A549 (cell line): ENCODE measurements at regions not wholly inside any gene's neighbourhood (a gene's known extent, or its start where the extent isn't known, plus 50 kb on each side); places are given as distances from the start of the nearest gene placed in this dataset.
"Not testable (repeated sequence)": the region's sequence is repeated elsewhere in the genome, so short reads cannot be mapped to it uniquely, and the experiment has no call there.

Experiments used
- ATAC-seq, 2 experiments: fragments of 200-7000 bp in 1 of 2; fragments of >200 bp in 1 of 2; cut with Nextera tagmentation in 1 of 2; cut with Tn5 transposase in 1 of 2; 3 replicates each; pipeline versions ENCODE4 v1.8.0 to v1.9.1; 2018 to 2020; ENCODE audit warnings: mild to moderate bottlenecking in 1 of 2, moderate library complexity in 1 of 2
- CTCF ChIA-PET: fragments of 300-600 bp; sonication (Branson Sonifier 250); formaldehyde crosslinking; extraction: SDS; loops from one replicate; lab custom pipeline; 2021; ENCODE audit warnings: antibody characterized with exemption, inconsistent platforms; lab: Yijun Ruan, JAX
- POLR2A ChIA-PET: fragments of 350-600 bp; formaldehyde crosslinking; extraction: SDS; loops from one replicate; lab custom pipeline; 2021; ENCODE audit warnings: antibody characterized with exemption, inconsistent platforms; lab: Yijun Ruan, JAX
- DNase-seq, 2 experiments: peaks; one replicate each; pipeline versions ENCODE4 v3.0.0 to v3.0.0-alpha.2; 2011 to 2016; ENCODE audit warnings: low read depth in 1 of 2, low spot score in 1 of 2
- FAIRE-seq: peaks from 2 replicates; lab custom pipeline; 2011; peaks lifted over from hg19 to GRCh38; lab: Jason Lieb, UNC
- H3K27ac ChIP-seq, 2 experiments: fragments of >200 bp; sonication (Bioruptor Twin); formaldehyde crosslinking; 3 replicates each; pipeline ENCODE4 v1.5.1; 2016 to 2017
- H3K4me1 ChIP-seq: fragments of >200 bp; sonication (Bioruptor Twin); formaldehyde crosslinking; 3 replicates; pipeline ENCODE4 v1.6.1; 2016
- H3K4me2 ChIP-seq: fragments of >200 bp; sonication (Bioruptor Twin); formaldehyde crosslinking; 3 replicates; pipeline ENCODE4 v1.6.1; 2016
- H3K4me3 ChIP-seq: fragments of >200 bp; sonication (Bioruptor Twin); formaldehyde crosslinking; 3 replicates; pipeline ENCODE4 v1.5.1; 2016
- H3K9me3 ChIP-seq: fragments of >200 bp; sonication (Bioruptor Twin); formaldehyde crosslinking; 3 replicates; pipeline ENCODE4 v1.6.1; 2016
- ATOH8 ChIP-seq: fragments of 250-450 bp; sonication (Bioruptor Pico); IDR thresholded peaks from 2 replicates; pipeline ENCODE4 v1.5.0; 2020; ENCODE audit warnings: low read depth, mild to moderate bottlenecking, moderate library complexity
- CBX8 ChIP-seq: fragments of 200-600 bp; sonication (generic); IDR thresholded peaks from 2 replicates; pipeline ENCODE4 v1.6.1; 2016
- CEBPB ChIP-seq, 2 experiments: fragments of >200 bp in 1 of 2; sonication (Bioruptor Twin) in 1 of 2; formaldehyde crosslinking in 1 of 2; IDR thresholded peaks; 2 replicates each; pipeline ENCODE4 v1.6.1; 2012 to 2016
- CHD2 ChIP-seq: fragments of 150-350 bp; IDR thresholded peaks from 2 replicates; pipeline ENCODE4 v1.6.1; 2014; ENCODE audit warnings: low read length; ENCODE audit not compliant: partially characterized antibody
- CHD4 ChIP-seq: fragments of 200-600 bp; sonication (generic); IDR thresholded peaks from 2 replicates; pipeline ENCODE4 v1.6.1; 2016; ENCODE audit warnings: antibody characterized with exemption, mild to moderate bottlenecking, borderline replicate concordance
- EHMT2 ChIP-seq: fragments of 200-600 bp; sonication (generic); IDR thresholded peaks from 2 replicates; pipeline ENCODE4 v1.6.1; 2016; ENCODE audit warnings: antibody characterized with exemption, low read depth, mild to moderate bottlenecking, moderate library complexity
- ESRRA ChIP-seq: fragments of 150-350 bp; IDR thresholded peaks from 2 replicates; pipeline ENCODE4 v1.6.1; 2014; ENCODE audit warnings: mild to moderate bottlenecking, low read length, borderline replicate concordance
- FOSL2 ChIP-seq, 2 experiments: fragments of 450-650 bp in 1 of 2; fragments of >200 bp in 1 of 2; sonication (Bioruptor Twin) in 1 of 2; formaldehyde crosslinking; IDR thresholded peaks; 2 replicates each; pipeline versions ENCODE4 v1.5.0 to v1.6.1; 2016 to 2020; ENCODE audit warnings: mild to moderate bottlenecking in 1 of 2, moderate library complexity in 1 of 2
- HMGXB4 ChIP-seq: fragments of 250-450 bp; sonication (Bioruptor Pico); IDR thresholded peaks from 2 replicates; pipeline ENCODE4 v1.5.0; 2021; ENCODE audit warnings: mild to moderate bottlenecking, moderate library complexity, borderline replicate concordance
- HOXB13 ChIP-seq: fragments of 250-450 bp; sonication (Bioruptor Pico); IDR thresholded peaks from 2 replicates; pipeline ENCODE4 v1.5.0; 2020; ENCODE audit warnings: low read depth, mild to moderate bottlenecking, moderate library complexity
- JUN ChIP-seq, 2 experiments: fragments of >200 bp; sonication (Bioruptor Twin); formaldehyde crosslinking; IDR thresholded peaks; 2 replicates in 1 of 2; 3 replicates in 1 of 2; pipeline ENCODE4 v1.6.1; 2016 to 2017
- JUNB ChIP-seq: fragments of >200 bp; sonication (Bioruptor Twin); formaldehyde crosslinking; IDR thresholded peaks from 2 replicates; pipeline ENCODE4 v1.6.1; 2016
- KDM1A ChIP-seq: fragments of 200-600 bp; sonication (generic); IDR thresholded peaks from 2 replicates; pipeline ENCODE4 v1.6.1; 2016; ENCODE audit warnings: low read depth, mild to moderate bottlenecking
- MYC ChIP-seq: IDR thresholded peaks from 2 replicates; pipeline ENCODE4 v1.6.1; 2012; ENCODE audit warnings: mild to moderate bottlenecking, inconsistent platforms, low read length, improper control_type of control experiment, borderline replicate concordance
- NFE2L2 ChIP-seq: fragments of 150-350 bp; conservative IDR thresholded peaks from 2 replicates; pipeline ENCODE4 v1.6.1; 2014; ENCODE audit warnings: low read length
- NR3C1 ChIP-seq: fragments of >200 bp; sonication (Bioruptor Twin); formaldehyde crosslinking; IDR thresholded peaks from 3 replicates; pipeline ENCODE4 v1.6.1; 2017
- PBX3 ChIP-seq: IDR thresholded peaks from 2 replicates; pipeline ENCODE4 v1.6.1; 2012
- RARB ChIP-seq: fragments of 250-450 bp; sonication (Bioruptor Pico); IDR thresholded peaks from 2 replicates; pipeline ENCODE4 v1.8.0; 2021; ENCODE audit warnings: mild to moderate bottlenecking, moderate library complexity
- REST ChIP-seq: fragments of 200-600 bp; sonication (generic); IDR thresholded peaks from 2 replicates; pipeline ENCODE4 v1.6.1; 2016; ENCODE audit warnings: antibody characterized with exemption, mild to moderate bottlenecking, moderate library complexity
- RNF2 ChIP-seq: fragments of 200-600 bp; sonication (generic); IDR thresholded peaks from 2 replicates; pipeline ENCODE4 v1.6.1; 2016; ENCODE audit warnings: low read depth, mild to moderate bottlenecking, antibody characterized with exemption, moderate library complexity, borderline replicate concordance
- SMC3 ChIP-seq: fragments of >200 bp; sonication (Bioruptor Twin); formaldehyde crosslinking; IDR thresholded peaks from 3 replicates; pipeline ENCODE4 v1.6.1; 2018; ENCODE audit warnings: inconsistent platforms
- TP53 ChIP-seq: fragments of 250-450 bp; sonication (Bioruptor Pico); IDR thresholded peaks from 2 replicates; pipeline ENCODE4 v1.5.0; 2021; ENCODE audit warnings: mild to moderate bottlenecking, moderate library complexity
- USF2 ChIP-seq: fragments of 450-650 bp; IDR thresholded peaks from 2 replicates; pipeline ENCODE4 v1.6.1; 2014; ENCODE audit warnings: antibody characterized with exemption
- WGBS: methylation state at CpG from one replicate; pipeline ENCODE4 v1.1.6; 2017; ENCODE audit errors: missing lambda C conversion rate; 5-methylcytosine and 5-hydroxymethylcytosine counted together
- TF ChIP-seq, protein P1 (sequence below): fragments of >200 bp; sonication (Bioruptor Twin); formaldehyde crosslinking; IDR thresholded peaks from 2 replicates; pipeline ENCODE4 v1.6.1; 2016

DNA sequence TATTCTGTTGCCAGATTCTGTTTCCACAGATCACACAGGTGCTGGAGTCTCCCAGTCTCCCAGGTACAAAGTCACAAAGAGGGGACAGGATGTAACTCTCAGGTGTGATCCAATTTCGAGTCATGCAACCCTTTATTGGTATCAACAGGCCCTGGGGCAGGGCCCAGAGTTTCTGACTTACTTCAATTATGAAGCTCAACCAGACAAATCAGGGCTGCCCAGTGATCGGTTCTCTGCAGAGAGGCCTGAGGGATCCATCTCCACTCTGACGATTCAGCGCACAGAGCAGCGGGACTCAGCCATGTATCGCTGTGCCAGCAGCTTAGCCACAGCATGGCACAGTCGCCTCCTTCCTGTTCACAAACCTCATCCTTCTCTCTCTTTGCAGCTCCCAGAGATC lies 237.5 kb upstream of the PRSS1 start:
- ATAC-seq = no peak
- ChIA-PET POLR2A (no interaction called here), CTCF (no interaction called here)
- no peak overlapping the region for H3K4me3 ChIP-seq
- no peaks in the 10 kb centered on the region for H3K9me3 ChIP-seq
- FAIRE-seq = no peak
- DNase-seq = no peak
- H3K27ac ChIP-seq = no peak overlapping the region
- TF ChIP-seq CEBPB (IDR thresholded peaks at IDR 0.05) = no peak
- no peak for TF ChIP-seq KDM1A
- no peak for TF ChIP-seq CHD2
- TF ChIP-seq JUN (IDR thresholded peaks at IDR 0.05) = no peak
- no peak for TF ChIP-seq FOSL2 (IDR thresholded peaks at IDR 0.05)
- TF ChIP-seq FOSL2 (CRISPR knock-in tag; IDR thresholded peaks at IDR 0.05) = no peak
- TF ChIP-seq SMC3 = no peak
- no peak for TF ChIP-seq PBX3
- TF ChIP-seq HOXB13 (CRISPR knock-in tag) = no peak
- no peak overlapping the region for H3K4me2 ChIP-seq
- WGBS = 42% methylated on average over 7 of the region's 7 CpGs
- H3K4me1 ChIP-seq = no peaks in the 10 kb centered on the region

GRCh38 chr7:142511374-142511773 lies 237.9 kb upstream of the PRSS1 start:
- Histone ChIP-seq H3K9me3 (no peaks in the 10 kb centered on the region), H3K4me3 (no peak overlapping the region), H3K4me2 (no peak overlapping the region), H3K27ac (no peak overlapping the region), H3K4me1 (no peaks in the 10 kb centered on the region)
- ChIA-PET POLR2A (no interaction called here), CTCF (no interaction called here)
- TF ChIP-seq CHD4 (no peak), HMGXB4 (no peak), JUN (IDR thresholded peaks at IDR 0.05) (no peak), ATOH8 (no peak), FOSL2 (IDR thresholded peaks at IDR 0.05) (no peak), FOSL2 (CRISPR knock-in tag; IDR thresholded peaks at IDR 0.05) (no peak), NR3C1 (no peak), ESRRA (no peak), TP53 (CRISPR knock-in tag) (no peak), RARB (CRISPR knock-in tag) (no peak), MYC (no peak), JUNB (no peak), CBX8 (no peak), REST (no peak), USF2 (no peak), HOXB13 (CRISPR knock-in tag) (no peak), EHMT2 (no peak), RNF2 (no peak), NFE2L2 (no peak)
- TF ChIP-seq, protein P1, sequence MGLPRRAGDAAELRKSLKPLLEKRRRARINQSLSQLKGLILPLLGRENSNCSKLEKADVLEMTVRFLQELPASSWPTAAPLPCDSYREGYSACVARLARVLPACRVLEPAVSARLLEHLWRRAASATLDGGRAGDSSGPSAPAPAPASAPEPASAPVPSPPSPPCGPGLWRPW = no peak
- WGBS = 8% methylated on average over 3 of the region's 3 CpGs
- no peak for ATAC-seq
- FAIRE-seq = no peak
- no peak for DNase-seq

DNA sequence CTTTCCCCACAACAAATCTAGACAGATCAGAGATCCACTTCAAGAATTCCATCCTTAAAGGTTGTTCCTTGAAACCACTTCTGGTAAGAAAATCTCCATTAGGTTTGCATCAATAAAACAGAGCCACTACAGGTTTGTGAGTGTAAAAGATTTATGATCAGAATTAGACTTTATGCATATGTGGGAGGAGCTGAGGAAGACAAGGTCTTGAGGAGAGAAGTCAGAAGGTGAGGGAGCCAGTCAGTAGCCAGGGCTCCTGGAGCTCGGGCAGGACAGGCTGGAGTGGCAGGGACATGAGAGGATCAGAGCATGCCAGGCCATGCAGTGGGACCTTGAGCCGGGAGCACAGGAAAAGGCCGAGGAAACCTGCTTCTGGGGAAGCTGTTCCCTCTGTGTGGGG lies 240.0 kb upstream of the PRSS1 start:
- H3K4me3 ChIP-seq, H3K27ac ChIP-seq, ATAC-seq, CTCF ChIA-PET, H3K4me1 ChIP-seq, H3K9me3 ChIP-seq, H3K4me2 ChIP-seq, POLR2A ChIA-PET, DNase-seq, FAIRE-seq: not testable (repeated sequence)
- WGBS = 13% methylated on average over 3 of the region's 3 CpGs
